ENCODE measurements at regions not wholly inside any gene's neighbourhood (a gene's known extent, or its start where the extent isn't known, plus 50 kb on each side); places are given as distances from the start of the nearest gene placed in this dataset.

GRCh38 chr1:184324972-184325371 is 61.9 kb upstream of the C1orf21 start:
- no peak for DNase-seq

- no peak for DNase-seq
Measured at GRCh38 chr1:184326278-184326677, 60.6 kb upstream of the C1orf21 start.

DNA sequence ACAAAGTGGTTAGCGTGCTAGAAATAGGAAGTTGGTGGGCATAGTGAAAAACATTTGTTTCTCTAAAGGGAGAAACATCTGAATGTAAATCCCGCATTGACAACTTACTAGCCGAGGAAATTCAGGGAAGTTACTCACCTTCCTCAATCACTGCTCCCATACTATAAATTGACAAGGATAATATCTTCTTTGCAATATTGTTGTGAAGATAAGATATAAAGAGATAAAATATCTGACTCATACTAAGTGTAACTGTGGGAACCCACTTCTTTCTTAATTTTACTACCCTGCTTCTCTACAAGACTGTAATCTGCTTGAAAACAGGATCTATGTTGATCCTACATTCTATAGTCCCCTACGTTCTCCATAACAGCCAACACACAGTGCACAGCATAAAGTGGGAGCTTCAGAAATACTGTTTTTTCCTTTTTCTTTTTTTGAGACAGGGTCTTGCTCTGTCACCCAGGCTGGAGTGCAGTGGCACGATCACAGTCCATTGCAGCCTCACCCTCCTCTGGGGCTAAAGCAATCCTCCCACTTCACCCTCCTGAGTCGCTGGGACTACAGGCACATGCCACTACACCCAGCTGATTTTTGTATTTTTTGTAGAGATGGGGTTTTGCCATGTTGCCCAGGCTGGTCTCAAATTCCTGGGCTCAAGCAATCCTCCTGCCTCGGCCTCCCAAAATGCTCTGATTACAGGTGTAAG is 57.4 kb upstream of the C1orf21 start:
- no peak for DNase-seq

GRCh38 chr1:184329962-184330868 is 56.6 kb upstream of the C1orf21 start:
- DNase-seq = no peak

DNA sequence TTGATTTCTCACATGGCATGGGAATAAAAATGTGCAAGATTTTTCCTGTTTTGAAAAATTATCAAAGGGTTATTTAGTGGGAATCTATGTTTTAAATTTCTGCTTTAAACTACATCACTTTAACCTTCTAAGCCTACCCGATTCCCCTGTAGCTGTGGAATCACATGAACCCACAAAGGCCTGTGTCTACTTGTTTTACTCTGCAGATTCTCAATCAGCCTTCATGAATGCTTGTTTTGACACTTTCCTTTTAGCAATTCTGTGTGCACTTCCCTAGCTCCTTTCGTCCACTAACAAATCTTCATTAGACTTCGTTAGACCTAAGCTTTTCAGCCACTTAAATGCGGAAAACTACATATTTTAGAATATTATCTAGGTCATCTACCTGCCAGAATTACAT is 56.0 kb upstream of the C1orf21 start:
- no peak for DNase-seq
